NCI-H2171 treated with DMSO at 0.1 percent for 48 hours (cell line): ENCODE measurements at regions not wholly inside any gene's neighbourhood (a gene's known extent, or its start where the extent isn't known, plus 50 kb on each side); places are given as distances from the start of the nearest gene placed in this dataset.
"Not testable (repeated sequence)": the region's sequence is repeated elsewhere in the genome, so short reads cannot be mapped to it uniquely, and the experiment has no call there.

ENCODE experiments used
- DNase-seq: peaks from one replicate; lab custom pipeline; 2025; lab: John Stamatoyannopoulos, UW

GRCh38 chr12:116687888-116688287 is 50.0 kb downstream of the SPRING1 start:
- DNase-seq = peak; percentile 27

- no peak for DNase-seq
Measured at GRCh38 chr12:116684891-116685290, 53.0 kb downstream of the SPRING1 start.

GRCh38 chr12:116677202-116677661 is 60.6 kb downstream of the SPRING1 start:
- no peak for DNase-seq

GRCh38 chr12:116675339-116676107 is 62.3 kb downstream of the SPRING1 start:
- no peak for DNase-seq

GRCh38 chr12:116674643-116675183 is 63.2 kb downstream of the SPRING1 start:
- DNase-seq = no peak

GRCh38 chr12:116673681-116674111 is 64.2 kb downstream of the SPRING1 start:
- no peak for DNase-seq

- no peak for DNase-seq
Measured at GRCh38 chr12:116672842-116673516, 64.9 kb downstream of the SPRING1 start.

GRCh38 chr12:116672010-116672409 is 65.9 kb downstream of the SPRING1 start:
- DNase-seq = no peak

- DNase-seq = no peak
Measured at GRCh38 chr12:116670859-116671258, 67.0 kb downstream of the SPRING1 start.

GRCh38 chr12:116667752-116668151 is 70.1 kb downstream of the SPRING1 start:
- DNase-seq = no peak

GRCh38 chr12:116666829-116667228 is 71.0 kb downstream of the SPRING1 start:
- not testable (repeated sequence) for DNase-seq

- no peak for DNase-seq
Measured at GRCh38 chr12:116666305-116666673, 71.6 kb downstream of the SPRING1 start.

- no peak for DNase-seq
Measured at GRCh38 chr12:116665666-116666304, 72.1 kb downstream of the SPRING1 start.

GRCh38 chr12:116664085-116664484 is 73.8 kb downstream of the SPRING1 start:
- no peak for DNase-seq

- DNase-seq = peak; percentile 73
Measured at GRCh38 chr12:116662612-116663144, 75.2 kb downstream of the SPRING1 start.

- no peak for DNase-seq
Measured at GRCh38 chr12:116661341-116661740, 76.5 kb downstream of the SPRING1 start.

GRCh38 chr12:116660740-116661139 is 77.1 kb downstream of the SPRING1 start:
- DNase-seq = not testable (repeated sequence)

GRCh38 chr12:116659771-116660481 is 77.9 kb downstream of the SPRING1 start:
- DNase-seq = no peak

- DNase-seq = no peak
Measured at GRCh38 chr12:116657921-116658495, 79.9 kb downstream of the SPRING1 start.

- DNase-seq = no peak
Measured at GRCh38 chr12:116656306-116656705, 81.6 kb downstream of the SPRING1 start.

GRCh38 chr12:116654226-116654743 is 83.6 kb downstream of the SPRING1 start:
- DNase-seq = no peak
